HUES48 (cell line): ENCODE measurements at regions not wholly inside any gene's neighbourhood (a gene's known extent, or its start where the extent isn't known, plus 50 kb on each side); places are given as distances from the start of the nearest gene placed in this dataset.

Experiments
- H3K27ac ChIP-seq: one replicate; pipeline ENCODE4 v1.7.0; 2013; ENCODE audit warnings: low read depth, low read length, inconsistent platforms
- H3K27me3 ChIP-seq: 2 replicates; pipeline ENCODE4 v1.6.1; 2013; ENCODE audit warnings: mild to moderate bottlenecking, low read length; ENCODE audit not compliant: control insufficient read depth, insufficient read depth
- H3K36me3 ChIP-seq: 2 replicates; pipeline ENCODE4 v1.6.1; 2013; ENCODE audit warnings: low read length; ENCODE audit not compliant: control insufficient read depth, insufficient read depth
- H3K4me1 ChIP-seq: 2 replicates; pipeline ENCODE4 v1.6.1; 2013; ENCODE audit warnings: mild to moderate bottlenecking, low read length; ENCODE audit not compliant: control insufficient read depth, insufficient read depth
- H3K4me3 ChIP-seq: 2 replicates; pipeline ENCODE4 v1.5.1; 2013; ENCODE audit warnings: mild to moderate bottlenecking, low read depth, low read length
- H3K9ac ChIP-seq: 2 replicates; pipeline ENCODE4 v1.6.1; 2013; ENCODE audit warnings: mild to moderate bottlenecking, low read depth, low read length, moderate library complexity
- H3K9me3 ChIP-seq: 2 replicates; pipeline ENCODE4 v1.6.1; 2013; ENCODE audit warnings: low read length; ENCODE audit not compliant: control insufficient read depth, insufficient read depth

- Histone ChIP-seq H3K9me3 (no peaks in the 10 kb centered on the region), H3K27me3 (no peaks in the 10 kb centered on the region), H3K36me3 (no peaks in the 10 kb centered on the region), H3K4me1 (no peaks in the 10 kb centered on the region), H3K9ac (no peak overlapping the region), H3K4me3 (no peak overlapping the region), H3K27ac (no peak overlapping the region)
These were observed 730.0 kb upstream of the ADAMTS16 start for GRCh38 chr5:4410151-4410550.

DNA sequence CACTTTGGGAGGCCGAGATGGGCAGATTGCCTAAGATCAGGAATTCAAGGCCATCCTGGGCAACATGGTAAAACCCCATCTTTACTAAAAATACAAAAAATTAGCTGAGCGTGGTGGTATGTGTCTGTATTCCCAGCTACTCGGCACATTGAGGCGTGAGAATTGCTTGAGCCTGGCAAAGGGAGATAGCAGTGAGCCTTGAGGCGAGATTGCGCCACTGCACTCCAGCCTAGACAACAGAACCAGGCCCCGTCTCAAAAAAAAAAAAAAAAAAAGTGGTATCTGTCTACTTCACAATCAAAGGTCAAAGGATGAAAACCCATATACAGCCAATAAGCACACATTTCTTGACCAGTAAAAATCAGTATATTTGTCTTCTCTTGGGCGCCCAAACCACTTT lies 728.5 kb upstream of the ADAMTS16 start:
- Histone ChIP-seq H3K4me3 (no peak overlapping the region), H3K27ac (no peak overlapping the region), H3K9ac (no peak overlapping the region), H3K36me3 (no peaks in the 10 kb centered on the region), H3K4me1 (no peaks in the 10 kb centered on the region), H3K9me3 (no peaks in the 10 kb centered on the region), H3K27me3 (no peaks in the 10 kb centered on the region)

DNA sequence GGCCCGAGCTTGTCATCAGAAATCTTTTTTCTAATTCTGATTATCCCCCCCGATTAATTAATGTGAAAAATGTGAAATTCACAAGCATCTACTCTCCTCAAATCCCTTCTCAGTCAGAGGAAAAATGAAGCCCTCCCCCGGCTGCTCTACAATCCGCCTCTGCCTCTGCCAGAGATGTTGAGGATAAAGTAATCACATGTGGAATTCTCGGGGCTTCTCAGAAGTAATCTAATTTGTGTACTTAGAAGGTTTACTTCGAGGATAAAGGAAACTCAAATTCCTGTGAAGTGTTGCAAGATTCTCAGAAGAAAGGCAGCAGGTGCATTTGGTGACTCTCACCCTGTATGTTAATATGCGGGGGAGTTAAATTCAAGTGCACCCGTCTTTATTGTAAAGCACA lies 726.1 kb upstream of the ADAMTS16 start:
- Histone ChIP-seq H3K36me3 (no peaks in the 10 kb centered on the region), H3K27ac (no peak overlapping the region), H3K9me3 (no peaks in the 10 kb centered on the region), H3K9ac (no peak overlapping the region), H3K4me3 (no peak overlapping the region), H3K4me1 (no peaks in the 10 kb centered on the region), H3K27me3 (no peaks in the 10 kb centered on the region)

GRCh38 chr5:4418084-4418483 lies 722.0 kb upstream of the ADAMTS16 start:
- H3K9ac ChIP-seq = no peak overlapping the region
- no peaks in the 10 kb centered on the region for H3K9me3 ChIP-seq
- H3K36me3 ChIP-seq = no peaks in the 10 kb centered on the region

DNA sequence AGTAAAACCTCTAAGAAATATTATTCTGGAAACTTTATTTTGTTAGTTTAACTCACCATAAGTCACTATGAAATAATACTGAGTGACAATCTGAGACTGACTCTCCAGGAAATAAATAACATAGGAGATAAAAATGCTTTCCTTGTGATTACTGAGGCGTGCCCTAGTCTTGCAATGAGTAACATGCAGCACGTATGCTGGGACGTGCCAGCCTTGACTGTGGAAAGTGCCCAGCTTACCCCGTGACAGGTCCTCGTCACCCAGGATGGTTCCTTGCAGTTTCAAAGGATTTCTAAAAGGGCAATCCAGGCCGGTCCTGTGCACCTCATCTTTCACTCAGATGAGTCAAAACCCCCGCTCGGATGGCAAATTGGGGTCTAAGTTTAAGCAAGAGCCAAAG lies 720.8 kb upstream of the ADAMTS16 start:
- no peaks in the 10 kb centered on the region for H3K9me3 ChIP-seq
- H3K27me3 ChIP-seq = no peaks in the 10 kb centered on the region
- H3K36me3 ChIP-seq = no peaks in the 10 kb centered on the region
- H3K4me1 ChIP-seq = no peaks in the 10 kb centered on the region
- no peak overlapping the region for H3K4me3 ChIP-seq
- no peak overlapping the region for H3K9ac ChIP-seq
- no peak overlapping the region for H3K27ac ChIP-seq

More at GRCh38 chr5:4418084-4418483, 722.0 kb upstream of the ADAMTS16 start:
- Histone ChIP-seq H3K27ac (no peak overlapping the region), H3K4me1 (no peaks in the 10 kb centered on the region), H3K27me3 (no peaks in the 10 kb centered on the region), H3K4me3 (no peak overlapping the region)

DNA sequence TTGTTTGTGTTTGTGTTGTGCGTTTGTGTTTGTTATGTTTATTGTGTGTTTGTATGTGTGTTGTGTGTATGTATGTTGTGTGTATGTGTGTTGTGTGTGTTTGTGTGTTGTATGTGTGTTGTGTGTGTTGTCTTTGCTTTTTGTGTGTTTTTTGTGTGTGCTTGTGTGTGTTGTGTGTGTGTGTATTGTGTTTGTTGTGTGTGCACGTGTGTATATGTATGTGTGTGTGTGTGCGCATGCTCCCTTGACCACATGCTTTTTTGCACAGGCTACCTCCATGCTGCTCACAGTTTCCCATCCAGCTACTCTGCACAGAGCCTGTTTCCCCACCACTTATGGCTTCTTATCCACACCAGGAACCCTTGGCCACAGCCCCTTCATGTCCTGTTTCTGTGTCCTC lies 720.0 kb upstream of the ADAMTS16 start:
- no peaks in the 10 kb centered on the region for H3K36me3 ChIP-seq
- H3K4me1 ChIP-seq = no peaks in the 10 kb centered on the region
- H3K9me3 ChIP-seq = no peaks in the 10 kb centered on the region
- no peak overlapping the region for H3K4me3 ChIP-seq
- no peak overlapping the region for H3K9ac ChIP-seq
- no peak overlapping the region for H3K27ac ChIP-seq
- H3K27me3 ChIP-seq = no peaks in the 10 kb centered on the region

DNA sequence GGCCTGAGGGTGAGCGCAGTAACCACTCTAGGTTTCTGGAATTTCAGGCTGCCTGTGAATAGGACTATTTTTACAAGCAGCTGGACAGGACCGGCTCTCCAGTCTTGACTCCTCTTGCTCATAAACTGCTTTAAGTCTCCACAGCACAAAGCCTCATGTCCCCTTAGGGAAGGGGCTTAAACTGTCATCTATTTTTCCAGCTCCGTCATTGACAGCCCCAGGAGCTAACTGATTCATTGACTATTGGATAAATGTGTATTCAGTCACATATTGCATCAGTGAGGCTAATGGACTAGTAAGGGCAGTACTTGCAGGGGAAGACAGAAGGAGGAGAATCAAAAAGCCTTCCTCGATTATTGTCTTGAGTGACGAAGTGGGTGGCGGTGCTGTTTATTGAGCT lies 719.4 kb upstream of the ADAMTS16 start:
- Histone ChIP-seq H3K4me1 (no peaks in the 10 kb centered on the region), H3K9me3 (no peaks in the 10 kb centered on the region), H3K9ac (no peak overlapping the region), H3K36me3 (no peaks in the 10 kb centered on the region), H3K4me3 (no peak overlapping the region), H3K27ac (no peak overlapping the region), H3K27me3 (no peaks in the 10 kb centered on the region)

DNA sequence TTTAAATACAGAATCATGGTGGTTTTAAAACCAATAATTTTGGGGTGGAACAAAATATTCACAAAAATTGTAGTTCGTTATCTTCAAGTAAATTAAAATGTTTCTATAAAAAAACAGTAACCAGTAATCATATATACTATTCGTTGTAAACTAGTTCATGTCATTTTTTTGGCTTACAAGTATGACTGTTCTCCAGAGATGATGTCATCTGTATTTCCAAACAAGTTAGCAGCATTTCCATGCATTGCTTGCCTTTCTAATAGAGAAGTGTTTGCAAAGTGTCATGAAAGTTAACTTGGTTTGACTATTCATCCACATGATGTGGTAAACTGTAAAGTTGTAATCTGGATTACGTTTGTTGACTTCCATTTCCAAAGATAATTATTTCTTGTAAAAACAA lies 717.9 kb upstream of the ADAMTS16 start:
- Histone ChIP-seq H3K4me3 (no peak overlapping the region), H3K27me3 (no peaks in the 10 kb centered on the region), H3K4me1 (no peaks in the 10 kb centered on the region), H3K9ac (no peak overlapping the region), H3K36me3 (no peaks in the 10 kb centered on the region), H3K9me3 (no peaks in the 10 kb centered on the region), H3K27ac (no peak overlapping the region)

DNA sequence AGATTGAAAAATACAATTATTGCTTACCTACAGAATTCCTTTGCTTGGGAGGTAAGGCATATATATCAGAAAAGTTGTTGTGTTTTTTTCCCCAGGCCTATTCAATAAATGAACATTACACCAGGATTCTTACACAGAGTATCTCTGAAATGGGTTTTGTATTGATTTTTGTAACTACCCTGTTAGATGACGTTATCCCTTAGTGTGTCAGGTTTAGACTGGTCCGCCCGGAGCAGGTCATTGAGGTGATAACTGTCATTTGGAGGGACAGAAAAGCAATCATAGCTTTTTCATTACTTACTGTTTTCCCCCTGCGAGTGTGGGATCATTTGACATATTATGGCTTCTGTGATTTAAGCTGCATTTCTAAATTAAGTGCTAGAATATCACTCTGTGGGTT lies 715.2 kb upstream of the ADAMTS16 start:
- H3K36me3 ChIP-seq = no peaks in the 10 kb centered on the region
- no peak overlapping the region for H3K27ac ChIP-seq
- H3K9me3 ChIP-seq = no peaks in the 10 kb centered on the region
- no peaks in the 10 kb centered on the region for H3K27me3 ChIP-seq
- no peak overlapping the region for H3K9ac ChIP-seq
- no peak overlapping the region for H3K4me3 ChIP-seq
- H3K4me1 ChIP-seq = no peaks in the 10 kb centered on the region

DNA sequence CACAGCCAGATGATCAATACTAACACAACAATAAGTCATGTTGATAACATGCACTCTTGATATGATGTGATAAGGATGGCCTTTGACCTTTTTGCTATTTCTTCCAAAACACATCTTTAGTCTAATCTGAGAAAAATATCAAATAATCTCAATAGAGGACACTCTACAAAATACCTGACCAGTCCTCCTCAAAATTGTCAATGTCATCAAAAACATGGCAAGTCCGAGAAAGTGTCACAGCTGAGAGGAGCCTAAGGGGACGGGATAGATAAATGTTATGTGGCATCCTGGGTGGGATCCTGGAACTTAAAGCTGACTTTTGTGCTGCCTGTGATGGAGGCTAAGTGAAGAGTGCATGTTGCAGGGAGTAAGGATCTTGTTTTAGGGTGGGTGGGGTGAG lies 699.6 kb upstream of the ADAMTS16 start:
- Histone ChIP-seq H3K36me3 (no peaks in the 10 kb centered on the region), H3K4me3 (no peak overlapping the region), H3K9me3 (peaks cover 4% of the 10 kb centered on the region; the same call in 1 of the 2 replicates), H3K27me3 (no peaks in the 10 kb centered on the region), H3K27ac (no peak overlapping the region), H3K4me1 (no peaks in the 10 kb centered on the region), H3K9ac (no peak overlapping the region)

GRCh38 chr5:4442221-4442620 lies 697.9 kb upstream of the ADAMTS16 start:
- H3K4me1 ChIP-seq = no peaks in the 10 kb centered on the region
- no peak overlapping the region for H3K27ac ChIP-seq
- H3K27me3 ChIP-seq = no peaks in the 10 kb centered on the region
- H3K9me3 ChIP-seq = peaks cover 7% of the 10 kb centered on the region; the same call in 1 of the 2 replicates
- H3K9ac ChIP-seq = no peak overlapping the region
- no peaks in the 10 kb centered on the region for H3K36me3 ChIP-seq
- no peak overlapping the region for H3K4me3 ChIP-seq

DNA sequence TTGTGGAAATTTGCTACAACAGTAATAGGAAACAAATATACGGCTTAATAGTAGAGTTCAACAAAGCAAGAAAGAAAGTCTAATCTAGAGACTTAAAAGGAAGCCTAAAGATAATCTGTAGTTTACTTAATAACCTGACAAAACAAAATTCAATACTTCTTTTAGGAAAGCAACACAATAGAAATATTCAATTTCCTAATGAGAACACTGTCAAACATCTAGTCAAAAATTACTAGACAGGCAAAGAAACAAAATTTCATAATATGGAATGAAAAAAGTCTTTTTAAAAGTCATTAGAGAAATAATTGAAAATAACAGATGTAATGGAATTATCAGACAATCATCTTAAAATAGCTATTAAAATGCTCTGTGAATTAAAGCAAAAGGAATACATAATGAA lies 692.5 kb upstream of the ADAMTS16 start:
- Histone ChIP-seq H3K36me3 (no peaks in the 10 kb centered on the region), H3K27ac (no peak overlapping the region), H3K27me3 (no peaks in the 10 kb centered on the region), H3K9ac (no peak overlapping the region), H3K4me1 (no peaks in the 10 kb centered on the region), H3K9me3 (0 out of 2 replicates have a peak, but pooled peaks cover 4% of the 10 kb centered on the region), H3K4me3 (no peak overlapping the region)
